HepG2 (cell line): ENCODE measurements at regions not wholly inside any gene's neighbourhood (a gene's known extent, or its start where the extent isn't known, plus 50 kb on each side); places are given as distances from the start of the nearest gene placed in this dataset.

Source experiments
- ATAC-seq: fragments of 200-7000 bp; cut with Tn5 transposase; 3 replicates; pipeline ENCODE4 v1.9.1; 2020; ENCODE audit warnings: mild to moderate bottlenecking, moderate library complexity
- BruUV-seq: library from RNA; stranded (reverse); fragments of 400-500 nt; replicated peaks from 2 replicates; lab custom pipeline; 2021; lab: Mats Ljungman, UMichigan
- CTCF ChIA-PET: fragments of 300-600 bp; formaldehyde crosslinking; extraction: SDS; loops from one replicate; lab custom pipeline; 2021; ENCODE audit warnings: low total read pairs, inconsistent platforms, low intra/inter-chr PET ratio; lab: Yijun Ruan, JAX
- POLR2A ChIA-PET: fragments of 350-600 bp; sonication (Branson Sonifier 250); formaldehyde crosslinking; loops from one replicate; lab custom pipeline; 2020; ENCODE audit warnings: antibody characterized with exemption, inconsistent platforms; lab: Yijun Ruan, JAX
- DNase-seq: peaks from one replicate; pipeline ENCODE4 v3.0.0-alpha.2; 2015; ENCODE audit warnings: low spot score
- FAIRE-seq: peaks from 3 replicates; lab custom pipeline; 2011; peaks lifted over from hg19 to GRCh38; lab: Jason Lieb, UNC
- H2AFZ ChIP-seq: one replicate; pipeline ENCODE4 v1.6.1; 2011; ENCODE audit warnings: low read length, inconsistent platforms
- H3K27ac ChIP-seq: fragments of 300-600 bp; 3 replicates; pipeline ENCODE4 v1.8.0; 2011; ENCODE audit warnings: mixed run types, mild to moderate bottlenecking, mixed read lengths, low read length, inconsistent platforms; ENCODE audit not compliant: insufficient read depth; ENCODE audit errors: extremely low read length
- H3K27me3 ChIP-seq, 2 experiments: fragments of 200-600 bp in 1 of 2; 2 replicates in 1 of 2; 3 replicates in 1 of 2; pipeline versions ENCODE4 v1.6.0 to v1.8.0; 2011; ENCODE audit warnings: low read length in 2 of 2, mild to moderate bottlenecking in 2 of 2, moderate library complexity in 2 of 2, inconsistent platforms in 1 of 2; ENCODE audit not compliant: insufficient read depth in 2 of 2, control insufficient read depth in 1 of 2
- H3K36me3 ChIP-seq, 2 experiments: fragments of 200-600 bp in 1 of 2; replicated peaks in 1 of 2; 2 replicates in 1 of 2; 3 replicates in 1 of 2; pipeline versions ENCODE4 v1.5.1 to v1.8.0; 2011; ENCODE audit warnings: low read length in 2 of 2, inconsistent platforms in 1 of 2; ENCODE audit not compliant: insufficient read depth in 2 of 2, control insufficient read depth in 1 of 2
- H3K4me1 ChIP-seq: 2 replicates; pipeline ENCODE4 v1.5.1; 2012; ENCODE audit warnings: low read length, inconsistent platforms; ENCODE audit not compliant: insufficient read depth
- H3K4me2 ChIP-seq: 2 replicates; pipeline ENCODE4 v1.6.0; 2011; ENCODE audit warnings: low read depth, low read length, inconsistent platforms
- H3K4me3 ChIP-seq, 3 experiments: fragments of 200-600 bp in 1 of 3; sonication (generic), shearing (Covaris generic) in 1 of 3; replicated peaks in 1 of 3; 2 replicates each; pipeline ENCODE4 v1.5.1; 2011 to 2016; ENCODE audit warnings: low read length in 3 of 3, inconsistent platforms in 2 of 3, low read depth in 2 of 3, mild to moderate bottlenecking in 2 of 3, control low read depth in 1 of 3, mixed read lengths in 1 of 3; ENCODE audit not compliant: insufficient read depth in 1 of 3
- H3K79me2 ChIP-seq: one replicate; pipeline ENCODE4 v1.6.1; 2011; ENCODE audit warnings: low read length, inconsistent platforms; ENCODE audit not compliant: insufficient read depth
- H3K9ac ChIP-seq: 2 replicates; pipeline ENCODE4 v1.6.0; 2011; ENCODE audit warnings: mild to moderate bottlenecking, low read depth, low read length, inconsistent platforms; ENCODE audit not compliant: insufficient read depth
- H3K9me3 ChIP-seq: 2 replicates; pipeline ENCODE4 v1.5.1; 2012; ENCODE audit warnings: mild to moderate bottlenecking, low read length
- H4K20me1 ChIP-seq: 2 replicates; pipeline ENCODE4 v1.6.0; 2011; ENCODE audit warnings: inconsistent platforms, mild to moderate bottlenecking, low read length, moderate library complexity; ENCODE audit not compliant: insufficient read depth
- AGO1 ChIP-seq: fragments of 200-400 bp; formaldehyde crosslinking; IDR thresholded peaks from 2 replicates; pipeline ENCODE4 v1.6.1; 2017; ENCODE audit warnings: mild to moderate bottlenecking, low read depth, low read length, moderate library complexity; ENCODE audit not compliant: poor library complexity, severe bottlenecking
- CREBL2 ChIP-seq: sonication (generic); formaldehyde crosslinking; IDR thresholded peaks from 2 replicates; pipeline ENCODE4 v1.8.1; 2023; ENCODE audit warnings: missing genetic modification reagents, mild to moderate bottlenecking, borderline replicate concordance
- EEA1 ChIP-seq: sonication (generic); formaldehyde crosslinking; IDR thresholded peaks from 2 replicates; pipeline ENCODE4 v1.5.1; 2020; ENCODE audit warnings: mild to moderate bottlenecking, missing genetic modification reagents, borderline replicate concordance
- HMG20A ChIP-seq: IDR thresholded peaks from 2 replicates; pipeline ENCODE4 v1.6.1; 2016; ENCODE audit warnings: borderline replicate concordance
- IRF9 ChIP-seq: sonication (generic); formaldehyde crosslinking; IDR thresholded peaks from 2 replicates; pipeline ENCODE4 v1.8.0; 2022; ENCODE audit warnings: missing genetic modification reagents, mild to moderate bottlenecking, borderline replicate concordance
- JDP2 ChIP-seq: sonication (generic); formaldehyde crosslinking; IDR thresholded peaks from 2 replicates; pipeline ENCODE4 v1.8.1; 2022; ENCODE audit warnings: missing genetic modification reagents, borderline replicate concordance
- MAFK ChIP-seq, 2 experiments: IDR thresholded peaks in 1 of 2; conservative IDR thresholded peaks in 1 of 2; 2 replicates each; pipeline ENCODE4 v1.6.1; 2011; ENCODE audit warnings: improper control_type of control experiment in 2 of 2, low read length in 2 of 2
- MTA1 ChIP-seq: sonication (generic); formaldehyde crosslinking; IDR thresholded peaks from 2 replicates; pipeline ENCODE4 v1.4.0; 2020; ENCODE audit warnings: missing genetic modification reagents, mild to moderate bottlenecking, borderline replicate concordance
- NCOA5 ChIP-seq: sonication (generic); formaldehyde crosslinking; IDR thresholded peaks from 2 replicates; pipeline ENCODE4 v1.4.0; 2020; ENCODE audit warnings: missing genetic modification reagents
- RXRB ChIP-seq: IDR thresholded peaks from 2 replicates; pipeline ENCODE4 v1.6.1; 2016; ENCODE audit warnings: borderline replicate concordance, missing genetic modification reagents, missing compliant biosample characterization
- SMAD9 ChIP-seq: sonication (generic); formaldehyde crosslinking; IDR thresholded peaks from 2 replicates; pipeline ENCODE4 v1.5.1; 2020; ENCODE audit warnings: mild to moderate bottlenecking, missing genetic modification reagents
- ZNF468 ChIP-seq: sonication (generic); formaldehyde crosslinking; IDR thresholded peaks from 2 replicates; pipeline ENCODE4 v1.8.0; 2022; ENCODE audit warnings: mild to moderate bottlenecking, moderate library complexity, missing genetic modification reagents
- ZNF550 ChIP-seq: sonication (generic); formaldehyde crosslinking; IDR thresholded peaks from 2 replicates; pipeline ENCODE4 v1.4.0; 2020; ENCODE audit warnings: mild to moderate bottlenecking, missing genetic modification reagents, borderline replicate concordance
- ZNF552 ChIP-seq: sonication (generic); formaldehyde crosslinking; IDR thresholded peaks from 2 replicates; pipeline ENCODE4 v1.9.0; 2022; ENCODE audit warnings: missing genetic modification reagents, mild to moderate bottlenecking, borderline replicate concordance
- WGBS: methylation state at CpG from one replicate; pipeline ENCODE4 v1.1.6; 2017; ENCODE audit warnings: low lambda C conversion rate; 5-methylcytosine and 5-hydroxymethylcytosine counted together
- in situ Hi-C: cut with HindIII; loops from 2 replicates; pipeline ENCODE4 v1.10.0; 2017; ENCODE audit warnings: low pct_unique_long_range_greater_than_20kb; ENCODE audit not compliant: extremely low pct_ligation_motif_present
- intact Hi-C: fragments of 100-400 bp; cut with micrococcal nuclease; formaldehyde crosslinking; loops from one replicate; pipeline ENCODE4 v1.10.0; 2022; ENCODE audit not compliant: unreplicated experiment

- DNase-seq: no peak
- in situ Hi-C loops: no loop called here
- CTCF ChIA-PET: no interaction called here
Observed at GRCh38 chr3:65230261-65231139, 542.7 kb upstream of the ADAMTS9 start.

More at GRCh38 chr3:65230261-65231139, 542.7 kb upstream of the ADAMTS9 start:
- FAIRE-seq: no peak
- ATAC-seq: no peak
- no peak for TF ChIP-seq MTA1 (CRISPR knock-in tag)
- TF ChIP-seq EEA1: no peak
- no peak for TF ChIP-seq CREBL2 (CRISPR knock-in tag)
- no peak for TF ChIP-seq ZNF552
- no peak for TF ChIP-seq HMG20A (CRISPR knock-in tag)
- no peak for TF ChIP-seq SMAD9
- TF ChIP-seq RXRB (CRISPR knock-in tag): no peak
- no peak for TF ChIP-seq AGO1
- TF ChIP-seq IRF9 (CRISPR knock-in tag): no peak
- TF ChIP-seq MAFK (conservative IDR thresholded peaks at IDR 0.05 in 1 of 2, IDR thresholded peaks at IDR 0.05 in 1 of 2; ENCODE audit: low read length in 2 of 2): no peak
- no peak for TF ChIP-seq JDP2 (CRISPR knock-in tag)
- no peak for TF ChIP-seq ZNF550 (CRISPR knock-in tag)
- no peak for TF ChIP-seq NCOA5 (CRISPR knock-in tag)
- TF ChIP-seq ZNF468: no peak
- H3K4me3 ChIP-seq: no peak overlapping the region
- no peaks in the 10 kb centered on the region; a peak in 1 of 5 replicates for H3K27me3 ChIP-seq
- POLR2A ChIA-PET: no interaction called here
- no peak overlapping the region for H3K9ac ChIP-seq
- no peaks in the 10 kb centered on the region for H3K9me3 ChIP-seq
- intact Hi-C loops: loop anchor here (5.0 kb wide), 1 partner anchor 522 kb away; no protein-coding TSS in a partner anchor
- H2AFZ ChIP-seq: no peak overlapping the region
- no peaks in the 10 kb centered on the region for H4K20me1 ChIP-seq
- H3K27ac ChIP-seq: no peak overlapping the region
- BruUV-seq: no TSS peak
- no peak overlapping the region for H3K4me2 ChIP-seq
- 22% methylated on average over 14 of the region's 14 CpGs for WGBS
- no peaks in the 10 kb centered on the region for H3K36me3 ChIP-seq
- no peaks in the 10 kb centered on the region for H3K79me2 ChIP-seq
- no peaks in the 10 kb centered on the region for H3K4me1 ChIP-seq
